IPS-NIHi7 (cell line): ENCODE measurements at regions not wholly inside any gene's neighbourhood (a gene's known extent, or its start where the extent isn't known, plus 50 kb on each side); places are given as distances from the start of the nearest gene placed in this dataset.

Experiments used
- DNase-seq: peaks from one replicate; pipeline ENCODE4 v3.0.0; 2012; ENCODE audit warnings: mixed read lengths; ENCODE audit errors: extremely low spot score

- no peak for DNase-seq
Observed at GRCh38 chr13:40409278-40409677, 257.2 kb downstream of the FOXO1 start.

- DNase-seq: no peak
Observed at GRCh38 chr13:40410315-40410714, 256.1 kb downstream of the FOXO1 start.

GRCh38 chr13:40420160-40420740 is 246.2 kb downstream of the FOXO1 start:
- no peak for DNase-seq

GRCh38 chr13:40422588-40423235 is 243.7 kb downstream of the FOXO1 start:
- DNase-seq: no peak

GRCh38 chr13:40428354-40428753 is 238.1 kb downstream of the FOXO1 start:
- no peak for DNase-seq

GRCh38 chr13:40429706-40430545 is 236.5 kb downstream of the FOXO1 start:
- DNase-seq: no peak

GRCh38 chr13:40432018-40432978 is 234.1 kb downstream of the FOXO1 start:
- DNase-seq: no peak

- no peak for DNase-seq
Observed at GRCh38 chr13:40433001-40433400, 233.4 kb downstream of the FOXO1 start.

- no peak for DNase-seq
Observed at GRCh38 chr13:40433577-40433976, 232.9 kb downstream of the FOXO1 start.

- DNase-seq: no peak
Observed at GRCh38 chr13:40434516-40435397, 231.7 kb downstream of the FOXO1 start.

- no peak for DNase-seq
Observed at GRCh38 chr13:40438022-40438680, 228.3 kb downstream of the FOXO1 start.

- DNase-seq: no peak
Observed at GRCh38 chr13:40438999-40439797, 227.2 kb downstream of the FOXO1 start.

GRCh38 chr13:40439928-40440327 is 226.5 kb downstream of the FOXO1 start:
- DNase-seq: no peak

- no peak for DNase-seq
Observed at GRCh38 chr13:40440990-40441820, 225.2 kb downstream of the FOXO1 start.

- no peak for DNase-seq
Observed at GRCh38 chr13:40442231-40442630, 224.2 kb downstream of the FOXO1 start.

GRCh38 chr13:40442826-40443225 is 223.6 kb downstream of the FOXO1 start:
- no peak for DNase-seq

GRCh38 chr13:40444241-40444640 is 222.2 kb downstream of the FOXO1 start:
- no peak for DNase-seq

GRCh38 chr13:40445557-40445990 is 220.9 kb downstream of the FOXO1 start:
- DNase-seq: no peak
